ENCODE measurements at regions not wholly inside any gene's neighbourhood (a gene's known extent, or its start where the extent isn't known, plus 50 kb on each side); places are given as distances from the start of the nearest gene placed in this dataset.

- Mint-ChIP-seq H3K36me3 (peaks cover 5% of the 10 kb centered on the region), H3K4me3 (no peak overlapping the region), H3K27ac (no peak overlapping the region), H3K4me1 (peaks cover 24% of the 10 kb centered on the region), H3K27me3 (ENCODE audit: low read depth) (no peaks in the 10 kb centered on the region), H3K9me3 (peaks cover 6% of the 10 kb centered on the region)
- no peak for DNase-seq (ENCODE audit: low spot score in 2 of 2, unreplicated experiment in 2 of 2)
- TF ChIP-seq CTCF (IDR thresholded peaks at IDR 0.05; ENCODE audit: unreplicated experiment): no peak
Observed at GRCh38 chr3:64972793-64973192, 285.0 kb upstream of the ADAMTS9 start.

- H3K36me3 Mint-ChIP-seq: peaks cover 7% of the 10 kb centered on the region
- no peak overlapping the region for H3K27ac Mint-ChIP-seq
- peaks cover 24% of the 10 kb centered on the region for H3K4me1 Mint-ChIP-seq
- H3K9me3 Mint-ChIP-seq: peaks cover 17% of the 10 kb centered on the region
- no peak for TF ChIP-seq CTCF (IDR thresholded peaks at IDR 0.05; ENCODE audit: unreplicated experiment)
- H3K27me3 Mint-ChIP-seq (ENCODE audit: low read depth): no peaks in the 10 kb centered on the region
- no peak for DNase-seq (ENCODE audit: low spot score in 2 of 2, unreplicated experiment in 2 of 2)
- H3K4me3 Mint-ChIP-seq: no peak overlapping the region
Observed at GRCh38 chr3:64971602-64972001, 283.8 kb upstream of the ADAMTS9 start.

- peaks cover 24% of the 10 kb centered on the region for H3K9me3 Mint-ChIP-seq
- peaks cover 7% of the 10 kb centered on the region for H3K36me3 Mint-ChIP-seq
Observed at GRCh38 chr3:64970634-64971033, 282.8 kb upstream of the ADAMTS9 start.

GRCh38 chr3:64961301-64961700 is 273.5 kb upstream of the ADAMTS9 start:
- H3K9me3 Mint-ChIP-seq: peaks cover 12% of the 10 kb centered on the region
- DNase-seq (ENCODE audit: low spot score in 2 of 2, unreplicated experiment in 2 of 2): no peak
- H3K36me3 Mint-ChIP-seq: no peaks in the 10 kb centered on the region
- peaks cover 12% of the 10 kb centered on the region for H3K4me1 Mint-ChIP-seq
- no peak overlapping the region for H3K4me3 Mint-ChIP-seq
- no peak overlapping the region for H3K27ac Mint-ChIP-seq
- no peaks in the 10 kb centered on the region for H3K27me3 Mint-ChIP-seq (ENCODE audit: low read depth)
- TF ChIP-seq CTCF (IDR thresholded peaks at IDR 0.05; ENCODE audit: unreplicated experiment): no peak

More at GRCh38 chr3:64970634-64971033, 282.8 kb upstream of the ADAMTS9 start:
- Mint-ChIP-seq H3K4me1 (peaks cover 24% of the 10 kb centered on the region), H3K27me3 (ENCODE audit: low read depth) (no peaks in the 10 kb centered on the region), H3K27ac (no peak overlapping the region), H3K4me3 (no peak overlapping the region)
- TF ChIP-seq CTCF (IDR thresholded peaks at IDR 0.05; ENCODE audit: unreplicated experiment): no peak
- DNase-seq (ENCODE audit: low spot score in 2 of 2, unreplicated experiment in 2 of 2): no peak

GRCh38 chr3:64958199-64958843 is 270.5 kb upstream of the ADAMTS9 start:
- Mint-ChIP-seq H3K27ac (no peak overlapping the region), H3K4me3 (no peak overlapping the region), H3K27me3 (ENCODE audit: low read depth) (no peaks in the 10 kb centered on the region), H3K36me3 (no peaks in the 10 kb centered on the region), H3K4me1 (peaks cover 25% of the 10 kb centered on the region), H3K9me3 (peaks cover 3% of the 10 kb centered on the region)
- no peak for DNase-seq (ENCODE audit: low spot score in 2 of 2, unreplicated experiment in 2 of 2)
- no peak for TF ChIP-seq CTCF (IDR thresholded peaks at IDR 0.05; ENCODE audit: unreplicated experiment)
